Stimulated activated CD4-positive, alpha-beta T cell treated with anti-CD3 and anti-CD28 coated beads, Interleukin-15, amount 100 ng/mL, for 48 hours (primary cell): ENCODE measurements at regions not wholly inside any gene's neighbourhood (a gene's known extent, or its start where the extent isn't known, plus 50 kb on each side); places are given as distances from the start of the nearest gene placed in this dataset.
"Not testable (repeated sequence)": the region's sequence is repeated elsewhere in the genome, so short reads cannot be mapped to it uniquely, and the experiment has no call there.

Source experiments
- DNase-seq, 2 donors: peaks; one replicate each; pipeline ENCODE4 v3.0.0-alpha.2; 2020; ENCODE audit warnings: low read depth in 2 of 2

GRCh38 chr20:48042628-48043027, 257.3 kb upstream of the SULF2 start:
- DNase-seq: no peak

GRCh38 chr20:48041078-48041780, 255.9 kb upstream of the SULF2 start:
- DNase-seq: no peak

- DNase-seq: no peak
Measured at GRCh38 chr20:48040491-48040890, 255.2 kb upstream of the SULF2 start.

GRCh38 chr20:48040051-48040450, 254.8 kb upstream of the SULF2 start:
- DNase-seq: no peak

- DNase-seq: no peak
Measured at GRCh38 chr20:48039514-48039913, 254.2 kb upstream of the SULF2 start.

- no peak for DNase-seq
Measured at GRCh38 chr20:48038713-48039112, 253.4 kb upstream of the SULF2 start.

- DNase-seq: not testable (repeated sequence)
Measured at GRCh38 chr20:48037798-48038197, 252.5 kb upstream of the SULF2 start.

- no peak for DNase-seq
Measured at GRCh38 chr20:48035961-48036731, 250.9 kb upstream of the SULF2 start.

GRCh38 chr20:48034751-48035150, 249.5 kb upstream of the SULF2 start:
- no peak for DNase-seq

GRCh38 chr20:48033005-48033404, 247.7 kb upstream of the SULF2 start:
- not testable (repeated sequence) for DNase-seq

GRCh38 chr20:48031122-48031521, 245.8 kb upstream of the SULF2 start:
- DNase-seq: no peak

GRCh38 chr20:48026981-48027592, 241.8 kb upstream of the SULF2 start:
- no peak for DNase-seq

- no peak for DNase-seq
Measured at GRCh38 chr20:48025661-48026060, 240.4 kb upstream of the SULF2 start.

- no peak for DNase-seq
Measured at GRCh38 chr20:48025051-48025515, 239.8 kb upstream of the SULF2 start.

GRCh38 chr20:48024539-48024938, 239.3 kb upstream of the SULF2 start:
- no peak for DNase-seq

- DNase-seq: not testable (repeated sequence)
Measured at GRCh38 chr20:48020696-48021095, 235.4 kb upstream of the SULF2 start.

- DNase-seq: no peak
Measured at GRCh38 chr20:48019940-48020339, 234.7 kb upstream of the SULF2 start.

GRCh38 chr20:48019496-48019895, 234.2 kb upstream of the SULF2 start:
- DNase-seq: no peak

- DNase-seq: not testable (repeated sequence)
Measured at GRCh38 chr20:48018851-48019250, 233.6 kb upstream of the SULF2 start.

- DNase-seq: no peak
Measured at GRCh38 chr20:48017992-48018391, 232.7 kb upstream of the SULF2 start.

- no peak for DNase-seq
Measured at GRCh38 chr20:48017509-48017908, 232.2 kb upstream of the SULF2 start.

GRCh38 chr20:48015943-48016723, 230.9 kb upstream of the SULF2 start:
- DNase-seq: no peak
